B cell (primary cell): ENCODE measurements at regions not wholly inside any gene's neighbourhood (a gene's known extent, or its start where the extent isn't known, plus 50 kb on each side); places are given as distances from the start of the nearest gene placed in this dataset.

ENCODE experiments used
- ATAC-seq: fragments of 200-7000 bp; cut with Tn5 transposase; one replicate; pipeline ENCODE4 v1.10.0; 2021; ENCODE audit warnings: low read depth, mild to moderate bottlenecking, moderate number of reproducible peaks, moderate library complexity
- CTCF ChIA-PET: fragments of 350-600 bp; sonication (Branson Sonifier 250); formaldehyde crosslinking; loops from one replicate; lab custom pipeline; 2021; ENCODE audit warnings: antibody characterized with exemption, inconsistent platforms; lab: Charles Lee
- POLR2A ChIA-PET: fragments of 350-600 bp; sonication (Branson Sonifier 250); formaldehyde crosslinking; loops from one replicate; lab custom pipeline; 2021; ENCODE audit warnings: antibody characterized with exemption; lab: Charles Lee
- DNase-seq: peaks from one replicate; pipeline ENCODE4 v3.0.0; 2013
- H2AFZ ChIP-seq: 2 replicates; pipeline ENCODE4 v1.6.1; 2012; ENCODE audit warnings: mild to moderate bottlenecking, low read depth, low read length; ENCODE audit not compliant: insufficient read depth, poor library complexity, severe bottlenecking
- H3K27ac ChIP-seq, 2 donors: 1 replicate in 1 of 2; 2 replicates in 1 of 2; pipeline ENCODE4 v1.5.1; 2012 to 2013; ENCODE audit warnings: low read length in 2 of 2, mild to moderate bottlenecking in 2 of 2, moderate library complexity in 1 of 2
- H3K27me3 ChIP-seq, 4 experiments: fragments of 200-600 bp in 1 of 4; sonication (generic) in 1 of 4; replicated peaks in 1 of 4; 1 replicate in 2 of 4; 2 replicates in 2 of 4; pipeline versions ENCODE4 v1.6.1 to v1.7.0; 2013 to 2016; ENCODE audit warnings: low read length in 3 of 4, mild to moderate bottlenecking in 2 of 4, mixed read lengths in 1 of 4, moderate library complexity in 1 of 4; ENCODE audit not compliant: insufficient read depth in 4 of 4, control insufficient read depth in 3 of 4; ENCODE audit errors: control extremely low read depth in 1 of 4
- H3K36me3 ChIP-seq, 2 experiments: replicated peaks in 1 of 2; 1 replicate in 1 of 2; 2 replicates in 1 of 2; pipeline versions ENCODE4 v1.6.1 to v1.7.1; 2013; ENCODE audit warnings: low read length in 1 of 2; ENCODE audit not compliant: insufficient read depth in 2 of 2, control insufficient read depth in 1 of 2; ENCODE audit errors: control extremely low read depth in 1 of 2, extremely low read depth in 1 of 2
- H3K4me1 ChIP-seq, 2 donors: fragments of 200-600 bp in 1 of 2; sonication (generic) in 1 of 2; 1 replicate in 1 of 2; 2 replicates in 1 of 2; pipeline versions ENCODE4 v1.5.1 to v1.6.1; 2013 to 2017; ENCODE audit warnings: low read length in 2 of 2; ENCODE audit not compliant: control insufficient read depth in 2 of 2, insufficient read depth in 2 of 2
- H3K4me2 ChIP-seq: replicated peaks from 2 replicates; pipeline ENCODE3; 2012; ENCODE audit warnings: mild to moderate bottlenecking, low read depth, low read length; ENCODE audit not compliant: poor library complexity, severe bottlenecking
- H3K4me3 ChIP-seq, 5 experiments: fragments of 200-600 bp in 1 of 5; sonication (generic) in 1 of 5; 1 replicate in 3 of 5; 2 replicates in 2 of 5; pipeline versions ENCODE4 v1.5.1 to v1.7.0; 2011 to 2016; ENCODE audit warnings: low read length in 4 of 5, mild to moderate bottlenecking in 4 of 5, low read depth in 2 of 5, control low read depth in 1 of 5, moderate library complexity in 1 of 5; ENCODE audit not compliant: insufficient read depth in 1 of 5; ENCODE audit errors: control extremely low read depth in 1 of 5, extremely low read depth in 1 of 5
- H3K79me2 ChIP-seq: fragments of 200-600 bp; sonication (generic); one replicate; pipeline ENCODE4 v1.6.0; 2016; ENCODE audit warnings: low read length; ENCODE audit not compliant: control insufficient read depth, insufficient read depth
- H3K9ac ChIP-seq: fragments of 200-600 bp; sonication (generic); 2 replicates; pipeline ENCODE4 v1.6.1; 2017; ENCODE audit warnings: mild to moderate bottlenecking, low read length, moderate library complexity
- H3K9me3 ChIP-seq, 3 donors: one replicate each; pipeline versions ENCODE4 v1.6.1 to v1.7.1; 2013; ENCODE audit warnings: low read length in 2 of 3; ENCODE audit not compliant: control insufficient read depth in 2 of 3, insufficient read depth in 1 of 3; ENCODE audit errors: control extremely low read depth in 1 of 3
- H4K20me1 ChIP-seq: 2 replicates; pipeline ENCODE4 v1.6.0; 2012; ENCODE audit warnings: mild to moderate bottlenecking, low read length; ENCODE audit not compliant: insufficient read depth, control insufficient read depth, poor library complexity, severe bottlenecking
- H3K27ac Mint-ChIP-seq: one replicate; pipeline ENCODE4 v1.8.0; 2021; ENCODE audit warnings: mixed read lengths
- H3K27me3 Mint-ChIP-seq: one replicate; pipeline ENCODE4 v1.8.0; 2021; ENCODE audit warnings: mixed read lengths
- H3K4me1 Mint-ChIP-seq: one replicate; pipeline ENCODE4 v1.8.0; 2021; ENCODE audit warnings: mixed read lengths
- H3K4me3 Mint-ChIP-seq: one replicate; pipeline ENCODE4 v1.8.0; 2021; ENCODE audit warnings: mixed read lengths
- H3K9me3 Mint-ChIP-seq: one replicate; pipeline ENCODE4 v1.8.0; 2022; ENCODE audit warnings: mixed read lengths; ENCODE audit not compliant: insufficient read depth
- CTCF ChIP-seq: fragments of 200-600 bp; IDR thresholded peaks from one replicate; pipeline ENCODE4 v1.8.0; 2022; ENCODE audit warnings: antibody characterized with exemption, mild to moderate bottlenecking
- EZH2 ChIP-seq: IDR thresholded peaks from 2 replicates; pipeline ENCODE4 v1.6.1; 2012; ENCODE audit warnings: borderline replicate concordance, low read depth, mild to moderate bottlenecking, moderate library complexity, low read length; ENCODE audit not compliant: insufficient read depth, poor library complexity, severe bottlenecking
- WGBS: methylation state at CpG from one replicate; pipeline ENCODE4 v1.1.5; 2013; ENCODE audit warnings: missing lambda C conversion rate; ENCODE audit not compliant: insufficient coverage; 5-methylcytosine and 5-hydroxymethylcytosine counted together
- intact Hi-C: fragments of 100-400 bp; cut with micrococcal nuclease; formaldehyde crosslinking; loops from one replicate; pipeline ENCODE4 v1.10.0; 2022

DNA sequence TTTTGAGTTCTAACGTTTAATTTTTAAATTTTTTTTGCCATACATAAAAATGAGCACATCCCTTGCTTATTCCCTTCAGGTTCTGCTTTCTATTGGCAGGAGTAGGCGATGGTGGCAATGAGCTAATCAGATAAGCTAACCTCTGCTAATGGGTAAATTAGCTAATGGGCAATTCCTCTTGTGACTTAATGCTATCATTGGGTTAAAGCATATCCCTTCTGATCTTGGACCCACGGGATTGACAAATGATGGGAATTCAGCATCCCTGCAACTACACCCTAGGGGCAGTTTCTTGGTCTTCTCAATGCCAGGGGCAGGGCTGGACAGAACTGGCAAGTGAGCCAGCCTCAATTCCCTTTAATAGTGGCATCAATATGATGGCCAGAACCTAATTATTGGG is 70.2 kb upstream of the IL12B start:
- no peaks in the 10 kb centered on the region for H3K9me3 ChIP-seq
- no peaks in the 10 kb centered on the region for H3K9me3 Mint-ChIP-seq
- no peak overlapping the region for H3K4me3 Mint-ChIP-seq
- no peak overlapping the region for H2AFZ ChIP-seq
- no CpG with 5 or more reads among the region's 3 CpGs for WGBS
- H3K4me2 ChIP-seq, result no peak overlapping the region
- no peak for TF ChIP-seq CTCF
- no peak for TF ChIP-seq EZH2
- ChIA-PET CTCF (no interaction called here), POLR2A (no interaction called here)
- no peaks in the 10 kb centered on the region for H3K79me2 ChIP-seq
- no peak overlapping the region for H3K27ac ChIP-seq
- H4K20me1 ChIP-seq, result no peaks in the 10 kb centered on the region
- peaks cover 15% of the 10 kb centered on the region for H3K4me1 Mint-ChIP-seq
- no peaks in the 10 kb centered on the region for H3K27me3 Mint-ChIP-seq
- H3K27ac Mint-ChIP-seq, result no peak overlapping the region
- no peak for DNase-seq
- H3K9ac ChIP-seq, result no peak overlapping the region
- H3K4me3 ChIP-seq, result no peak overlapping the region
- H3K27me3 ChIP-seq, result peaks cover 0 to 5% (median 0%) of the 10 kb centered on the region in 4 experiments
- peaks cover 1% of the 10 kb centered on the region in 2 donors for H3K4me1 ChIP-seq
- ATAC-seq, result no peak
- intact Hi-C loops, result no loop called here
- H3K36me3 ChIP-seq, result no peaks in the 10 kb centered on the region

DNA sequence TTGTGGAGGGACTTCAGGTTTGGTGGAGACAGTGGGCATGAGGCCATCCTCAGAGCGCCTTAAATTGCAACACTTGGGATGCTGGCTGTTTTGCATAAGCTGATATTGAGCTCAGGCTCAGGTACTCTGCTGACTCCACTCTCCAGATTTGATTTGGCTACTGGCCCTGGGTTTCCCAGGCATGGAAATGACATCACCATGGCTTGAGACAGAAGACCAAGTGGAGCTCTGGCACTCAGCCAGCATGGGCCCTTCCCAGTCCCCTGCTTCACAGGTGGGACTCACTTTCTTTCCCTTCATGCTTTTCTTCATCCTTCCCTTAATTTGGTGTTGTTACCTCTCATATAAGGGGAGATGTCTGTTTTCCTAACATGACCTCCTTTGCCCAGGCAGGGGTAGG is 72.0 kb upstream of the IL12B start:
- no peak overlapping the region for H2AFZ ChIP-seq
- H3K9me3 ChIP-seq, result no peaks in the 10 kb centered on the region
- intact Hi-C loops, result no loop called here
- Mint-ChIP-seq H3K27ac (no peak overlapping the region), H3K27me3 (no peaks in the 10 kb centered on the region), H3K4me1 (peaks cover 24% of the 10 kb centered on the region), H3K9me3 (no peaks in the 10 kb centered on the region), H3K4me3 (no peak overlapping the region)
- TF ChIP-seq EZH2, result no peak
- no peak for TF ChIP-seq CTCF
- ATAC-seq (no peak), DNase-seq (no peak)
- no peak overlapping the region for H3K9ac ChIP-seq
- H3K27me3 ChIP-seq, result peaks cover 0 to 5% (median 0%) of the 10 kb centered on the region in 4 experiments
- no peak overlapping the region for H3K27ac ChIP-seq
- H3K79me2 ChIP-seq, result no peaks in the 10 kb centered on the region
- POLR2A ChIA-PET, result no interaction called here
- H4K20me1 ChIP-seq, result no peaks in the 10 kb centered on the region
- WGBS, result 88% methylated on average over 1 of the region's 1 CpG
- no peak overlapping the region for H3K4me3 ChIP-seq
- CTCF ChIA-PET, result no interaction called here
- no peak overlapping the region for H3K4me2 ChIP-seq
- peaks cover 7 to 11% of the 10 kb centered on the region in 2 donors for H3K4me1 ChIP-seq
- H3K36me3 ChIP-seq, result no peaks in the 10 kb centered on the region
